ENCODE measurements at regions not wholly inside any gene's neighbourhood (a gene's known extent, or its start where the extent isn't known, plus 50 kb on each side); places are given as distances from the start of the nearest gene placed in this dataset.

DNA sequence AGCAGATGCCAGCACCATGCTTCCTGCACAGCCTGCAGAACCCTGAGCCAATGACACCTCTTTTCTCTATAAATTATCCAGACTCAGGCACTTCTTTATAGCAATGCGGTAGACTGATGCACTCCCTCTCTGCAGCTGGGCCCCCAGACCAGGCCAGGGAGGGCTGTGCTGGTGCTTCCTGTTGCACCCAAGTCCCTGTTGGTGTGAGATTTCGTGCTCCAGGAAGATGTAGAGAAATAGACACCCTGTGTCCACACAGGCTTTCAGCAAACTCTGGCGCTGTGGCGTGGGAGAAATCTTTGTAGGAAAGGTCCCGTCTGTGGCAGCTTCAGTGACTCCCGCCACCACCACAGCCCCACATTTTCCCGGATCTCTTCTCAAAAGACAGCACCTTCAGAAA is 572.2 kb downstream of the GALR1 start:
- Histone ChIP-seq H3K9ac (ENCODE audit: insufficient read depth, low read length) (no peak overlapping the region), H3K4me2 (ENCODE audit: extremely low read depth, insufficient read depth, low read length) (no peak overlapping the region), H3K36me3 (ENCODE audit: control insufficient read depth, insufficient read depth, low read length) (no peaks in the 10 kb centered on the region), H3K9me3 (ENCODE audit: control insufficient read depth, insufficient read depth, low read depth, low read length) (no peaks in the 10 kb centered on the region), H2AFZ (ENCODE audit: low read length) (no peak overlapping the region), H3K27me3 (ENCODE audit: control insufficient read depth, insufficient read depth, low read length) (no peaks in the 10 kb centered on the region), H3K4me3 (replicated peaks in 1 of 4; ENCODE audit: control extremely low read depth in 1 of 4, insufficient read depth in 1 of 4, low read depth in 3 of 4, low read length in 4 of 4) (no peak overlapping the region), H3K27ac (ENCODE audit: insufficient read depth, low read length) (no peak overlapping the region), H3K79me2 (ENCODE audit: control insufficient read depth, insufficient read depth, low read length) (no peaks in the 10 kb centered on the region), H4K20me1 (ENCODE audit: control insufficient read depth, extremely low read depth, insufficient read depth, low read length) (no peaks in the 10 kb centered on the region), H3K4me1 (ENCODE audit: control insufficient read depth, extremely low read depth, insufficient read depth, low read length) (no peaks in the 10 kb centered on the region)
- no peak for DNase-seq (ENCODE audit: low read depth in 2 of 2)
- TF ChIP-seq EZH2 (IDR thresholded peaks at IDR 0.05; ENCODE audit: low read length, missing control alignments): no peak
- TF ChIP-seq, protein P1, sequence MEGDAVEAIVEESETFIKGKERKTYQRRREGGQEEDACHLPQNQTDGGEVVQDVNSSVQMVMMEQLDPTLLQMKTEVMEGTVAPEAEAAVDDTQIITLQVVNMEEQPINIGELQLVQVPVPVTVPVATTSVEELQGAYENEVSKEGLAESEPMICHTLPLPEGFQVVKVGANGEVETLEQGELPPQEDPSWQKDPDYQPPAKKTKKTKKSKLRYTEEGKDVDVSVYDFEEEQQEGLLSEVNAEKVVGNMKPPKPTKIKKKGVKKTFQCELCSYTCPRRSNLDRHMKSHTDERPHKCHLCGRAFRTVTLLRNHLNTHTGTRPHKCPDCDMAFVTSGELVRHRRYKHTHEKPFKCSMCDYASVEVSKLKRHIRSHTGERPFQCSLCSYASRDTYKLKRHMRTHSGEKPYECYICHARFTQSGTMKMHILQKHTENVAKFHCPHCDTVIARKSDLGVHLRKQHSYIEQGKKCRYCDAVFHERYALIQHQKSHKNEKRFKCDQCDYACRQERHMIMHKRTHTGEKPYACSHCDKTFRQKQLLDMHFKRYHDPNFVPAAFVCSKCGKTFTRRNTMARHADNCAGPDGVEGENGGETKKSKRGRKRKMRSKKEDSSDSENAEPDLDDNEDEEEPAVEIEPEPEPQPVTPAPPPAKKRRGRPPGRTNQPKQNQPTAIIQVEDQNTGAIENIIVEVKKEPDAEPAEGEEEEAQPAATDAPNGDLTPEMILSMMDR (conservative IDR thresholded peaks at IDR 0.05 in 1 of 2, IDR thresholded peaks at IDR 0.05 in 1 of 2; ENCODE audit: low read depth in 1 of 2, low read length in 2 of 2): no peak

DNA sequence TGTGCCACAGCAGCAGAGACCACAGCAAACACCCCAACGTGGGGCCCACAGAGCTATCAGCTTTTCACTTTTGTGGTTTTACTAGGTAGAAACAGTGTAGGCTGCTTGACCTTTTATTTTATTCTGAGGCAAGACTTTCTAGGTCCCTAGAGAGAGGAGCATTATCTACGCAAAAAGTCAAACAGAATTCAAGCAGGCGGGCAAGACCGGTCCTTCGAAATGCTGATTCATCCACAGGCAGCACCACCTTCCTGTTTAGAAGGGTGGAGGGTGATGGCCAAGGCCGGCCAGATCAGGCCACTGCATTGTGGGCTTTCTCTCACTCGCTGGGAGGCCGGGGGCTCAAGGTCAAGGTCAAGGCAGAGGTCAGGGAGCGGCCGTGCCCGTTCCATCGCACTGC is 573.0 kb downstream of the GALR1 start:
- Histone ChIP-seq H2AFZ (ENCODE audit: low read length) (no peak overlapping the region), H3K36me3 (ENCODE audit: control insufficient read depth, insufficient read depth, low read length) (no peaks in the 10 kb centered on the region), H3K9me3 (ENCODE audit: control insufficient read depth, insufficient read depth, low read depth, low read length) (no peaks in the 10 kb centered on the region), H3K79me2 (ENCODE audit: control insufficient read depth, insufficient read depth, low read length) (no peaks in the 10 kb centered on the region), H4K20me1 (ENCODE audit: control insufficient read depth, extremely low read depth, insufficient read depth, low read length) (no peaks in the 10 kb centered on the region), H3K4me1 (ENCODE audit: control insufficient read depth, extremely low read depth, insufficient read depth, low read length) (no peaks in the 10 kb centered on the region), H3K9ac (ENCODE audit: insufficient read depth, low read length) (no peak overlapping the region), H3K4me3 (replicated peaks in 1 of 4; ENCODE audit: control extremely low read depth in 1 of 4, insufficient read depth in 1 of 4, low read depth in 3 of 4, low read length in 4 of 4) (no peak overlapping the region), H3K27me3 (ENCODE audit: control insufficient read depth, insufficient read depth, low read length) (no peaks in the 10 kb centered on the region), H3K4me2 (ENCODE audit: extremely low read depth, insufficient read depth, low read length) (no peak overlapping the region), H3K27ac (ENCODE audit: insufficient read depth, low read length) (no peak overlapping the region)
- TF ChIP-seq, protein P1 (conservative IDR thresholded peaks at IDR 0.05 in 1 of 2, IDR thresholded peaks at IDR 0.05 in 1 of 2; ENCODE audit: low read depth in 1 of 2, low read length in 2 of 2): no peak
- no peak for TF ChIP-seq EZH2 (IDR thresholded peaks at IDR 0.05; ENCODE audit: low read length, missing control alignments)
- no peak for DNase-seq (ENCODE audit: low read depth in 2 of 2)

DNA sequence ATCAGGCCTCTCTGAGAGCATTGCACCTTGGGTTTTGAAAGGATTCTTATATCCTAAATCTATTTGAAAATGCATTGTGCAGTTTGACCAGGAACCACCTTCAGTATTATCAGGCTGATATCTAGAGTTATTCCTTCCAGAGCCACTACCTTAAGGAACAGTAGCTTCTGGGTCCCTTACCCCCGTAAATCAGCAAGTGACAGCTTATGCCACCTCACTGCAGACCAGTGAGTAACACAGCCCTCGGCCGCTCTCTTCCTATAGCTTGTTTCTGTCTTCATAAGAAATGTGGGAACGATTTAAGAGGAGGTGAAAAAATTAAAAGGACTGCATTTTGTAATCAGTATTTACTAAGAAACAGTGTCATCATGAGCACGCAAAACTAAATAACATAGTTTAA is 584.2 kb downstream of the GALR1 start:
- Histone ChIP-seq H3K4me2 (ENCODE audit: extremely low read depth, insufficient read depth, low read length) (no peak overlapping the region), H3K4me1 (ENCODE audit: control insufficient read depth, extremely low read depth, insufficient read depth, low read length) (no peaks in the 10 kb centered on the region), H3K27ac (ENCODE audit: insufficient read depth, low read length) (no peak overlapping the region), H3K9me3 (ENCODE audit: control insufficient read depth, insufficient read depth, low read depth, low read length) (no peaks in the 10 kb centered on the region), H3K9ac (ENCODE audit: insufficient read depth, low read length) (no peak overlapping the region), H3K79me2 (ENCODE audit: control insufficient read depth, insufficient read depth, low read length) (no peaks in the 10 kb centered on the region), H4K20me1 (ENCODE audit: control insufficient read depth, extremely low read depth, insufficient read depth, low read length) (no peaks in the 10 kb centered on the region), H3K27me3 (ENCODE audit: control insufficient read depth, insufficient read depth, low read length) (no peaks in the 10 kb centered on the region), H2AFZ (ENCODE audit: low read length) (no peak overlapping the region), H3K4me3 (replicated peaks in 1 of 4; ENCODE audit: control extremely low read depth in 1 of 4, insufficient read depth in 1 of 4, low read depth in 3 of 4, low read length in 4 of 4) (no peak overlapping the region), H3K36me3 (ENCODE audit: control insufficient read depth, insufficient read depth, low read length) (no peaks in the 10 kb centered on the region)
- TF ChIP-seq, protein P1 (conservative IDR thresholded peaks at IDR 0.05 in 1 of 2, IDR thresholded peaks at IDR 0.05 in 1 of 2; ENCODE audit: low read depth in 1 of 2, low read length in 2 of 2): no peak
- TF ChIP-seq EZH2 (IDR thresholded peaks at IDR 0.05; ENCODE audit: low read length, missing control alignments): no peak
- no peak for DNase-seq (ENCODE audit: low read depth in 2 of 2)

Measured in fibroblast of lung (primary cell).